ENCODE measurements at regions not wholly inside any gene's neighbourhood (a gene's known extent, or its start where the extent isn't known, plus 50 kb on each side); places are given as distances from the start of the nearest gene placed in this dataset.

DNA sequence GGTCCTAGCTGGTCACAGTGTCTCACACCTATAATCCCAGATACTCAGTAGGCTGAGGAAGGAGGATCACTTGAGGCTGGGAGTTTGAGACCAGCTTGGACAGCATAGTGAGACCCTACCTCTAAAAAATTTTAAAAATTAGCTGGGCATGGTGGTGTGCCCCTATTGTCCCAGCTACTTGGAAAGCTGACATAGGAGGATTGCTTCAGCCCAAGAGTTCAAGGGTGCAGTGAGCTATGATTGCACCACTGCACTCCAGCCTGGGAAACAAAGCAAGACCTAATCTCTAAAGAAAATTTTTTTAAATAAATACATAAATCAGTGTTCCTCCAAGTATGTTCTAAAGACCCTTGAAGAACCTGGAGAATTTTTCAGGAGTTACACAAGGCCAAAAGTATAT lies 50.6 kb upstream of the GNAO1 start:
- DNase-seq (ENCODE audit: low read depth in 3 of 3) = no peak

- DNase-seq (ENCODE audit: low read depth in 3 of 3) = no peak
These were observed 54.0 kb upstream of the GNAO1 start for GRCh38 chr16:56137269-56137668.

GRCh38 chr16:56136256-56136655 lies 55.0 kb upstream of the GNAO1 start:
- no peak for DNase-seq (ENCODE audit: low read depth in 3 of 3)

- DNase-seq (ENCODE audit: low read depth in 3 of 3) = no peak
These were observed 56.5 kb upstream of the GNAO1 start for GRCh38 chr16:56134790-56135189.

DNA sequence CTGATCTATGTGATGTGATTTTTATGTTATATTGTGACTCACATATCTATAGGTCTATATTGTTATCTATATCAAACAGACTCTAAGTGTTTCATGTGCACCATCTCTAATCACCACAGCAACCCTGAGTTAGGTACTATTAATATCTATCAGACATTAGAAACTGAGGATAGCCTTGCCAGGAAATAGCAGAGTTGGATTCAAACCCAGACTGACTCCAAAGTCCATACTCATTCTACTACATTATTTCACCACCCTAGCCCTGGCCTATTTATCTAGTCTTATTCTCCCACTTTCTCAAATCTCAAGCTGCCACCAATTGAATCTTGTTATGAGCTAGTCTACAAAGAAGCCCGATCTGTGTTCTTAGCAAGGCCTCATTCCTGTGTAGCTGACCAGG lies 65.4 kb upstream of the GNAO1 start:
- no peak for DNase-seq (ENCODE audit: low read depth in 3 of 3)

DNA sequence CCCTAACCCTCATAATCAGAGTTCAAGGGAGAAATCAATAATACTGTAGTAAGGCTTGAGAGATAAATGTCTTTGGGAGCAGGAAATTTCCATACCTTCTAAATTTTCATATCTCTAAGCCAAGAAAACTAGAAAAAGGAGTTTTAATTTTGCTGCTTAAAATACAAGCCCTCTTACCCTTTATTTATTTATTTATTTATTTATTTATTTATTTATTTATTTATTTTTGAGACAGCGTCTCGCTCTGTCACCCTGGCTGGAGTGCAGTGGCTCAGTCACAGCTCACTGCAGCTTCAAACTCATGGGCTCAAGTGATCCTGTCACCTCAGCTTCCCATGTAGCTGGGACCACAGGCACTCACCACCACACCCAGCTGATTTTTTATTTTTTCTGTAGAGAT lies 69.0 kb upstream of the GNAO1 start:
- DNase-seq (ENCODE audit: low read depth in 3 of 3) = no peak

DNA sequence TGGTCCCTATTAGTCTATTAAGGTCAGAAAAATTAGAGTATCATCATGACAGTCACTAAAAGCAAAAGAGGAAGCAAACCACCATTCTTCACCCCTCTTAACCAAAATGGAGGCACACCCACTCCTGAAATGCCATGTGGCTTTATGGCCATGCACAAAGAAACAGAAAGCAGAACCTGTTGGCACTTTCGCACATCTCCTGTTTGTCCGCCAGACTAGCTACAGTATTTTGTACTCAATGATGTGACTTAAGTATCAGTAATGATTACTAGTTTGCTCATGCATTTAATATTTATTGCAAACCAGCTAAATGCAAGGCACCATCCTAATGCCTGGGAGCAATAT lies 70.2 kb upstream of the GNAO1 start:
- DNase-seq (ENCODE audit: low read depth in 3 of 3) = no peak

DNA sequence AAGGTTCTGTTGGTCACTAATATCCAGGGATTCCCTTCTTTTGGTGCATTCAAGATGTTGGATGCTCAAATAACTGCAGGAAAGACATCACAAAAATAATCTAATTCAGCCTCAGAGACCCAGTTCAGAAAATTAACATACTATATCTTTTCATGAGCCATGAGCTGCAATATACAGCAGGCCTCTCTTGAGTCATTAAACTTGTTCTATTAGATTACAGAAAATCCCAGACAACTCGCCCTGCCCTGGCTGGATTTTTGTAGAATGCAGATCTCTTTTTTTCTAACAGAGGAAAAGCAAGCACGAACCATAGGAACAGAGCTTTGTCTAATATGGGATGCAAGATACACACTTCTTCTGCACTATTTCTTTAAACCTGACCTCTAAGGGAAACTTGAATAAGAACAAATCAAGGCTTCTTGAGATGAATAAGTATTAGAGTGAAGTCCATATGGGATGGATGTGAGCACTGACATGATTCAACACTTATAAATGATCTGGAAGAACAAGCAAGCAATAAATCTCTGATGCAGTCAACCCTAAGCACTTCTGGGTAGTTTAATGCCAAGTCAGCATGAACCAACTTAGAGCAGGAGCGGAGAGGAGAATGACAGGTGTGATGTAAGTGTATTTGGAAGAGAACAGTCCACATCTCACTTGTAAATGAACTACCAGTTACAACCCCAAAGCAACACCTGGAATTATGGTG lies 70.7 kb upstream of the GNAO1 start:
- DNase-seq (ENCODE audit: low read depth in 3 of 3) = no peak

DNA sequence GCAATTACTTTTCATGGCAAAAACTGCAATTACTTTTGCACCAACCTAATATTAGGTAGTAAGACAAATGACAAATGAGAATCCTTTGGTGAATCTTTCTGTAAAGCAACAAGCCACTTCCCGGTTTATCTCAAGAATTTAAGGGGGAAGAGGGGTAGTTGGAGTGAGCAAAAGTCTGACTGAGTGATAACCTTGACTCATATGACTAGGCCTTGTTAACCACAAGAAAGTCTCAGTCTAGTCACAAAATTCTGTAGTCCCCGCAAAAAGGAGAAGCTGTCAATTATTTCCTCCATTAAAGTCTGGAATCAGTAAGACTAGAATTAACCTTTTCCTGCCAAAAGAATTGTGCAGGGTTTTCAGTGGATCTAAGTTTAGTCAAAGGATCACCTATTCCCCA lies 72.2 kb upstream of the GNAO1 start:
- no peak for DNase-seq (ENCODE audit: low read depth in 3 of 3)

DNA sequence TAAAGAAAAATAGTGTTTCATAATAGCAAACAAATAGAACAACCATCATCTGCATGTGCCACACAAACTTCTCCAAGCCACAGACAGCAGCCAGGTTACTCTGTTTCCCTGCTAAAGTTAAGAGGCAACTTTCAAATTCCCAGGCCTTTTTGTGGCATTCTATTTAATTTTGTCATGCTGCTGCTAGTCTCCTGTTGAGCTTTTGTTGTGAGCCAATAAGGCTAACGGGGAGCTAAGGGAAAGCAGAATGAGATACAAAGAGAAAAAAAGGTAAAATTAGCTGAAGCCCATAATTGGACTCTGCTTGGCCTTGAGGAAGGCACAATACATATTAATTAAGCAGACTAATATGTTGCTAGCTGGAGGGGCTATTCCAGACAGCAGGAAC lies 74.7 kb upstream of the GNAO1 start:
- DNase-seq (ENCODE audit: low read depth in 3 of 3) = no peak

DNA sequence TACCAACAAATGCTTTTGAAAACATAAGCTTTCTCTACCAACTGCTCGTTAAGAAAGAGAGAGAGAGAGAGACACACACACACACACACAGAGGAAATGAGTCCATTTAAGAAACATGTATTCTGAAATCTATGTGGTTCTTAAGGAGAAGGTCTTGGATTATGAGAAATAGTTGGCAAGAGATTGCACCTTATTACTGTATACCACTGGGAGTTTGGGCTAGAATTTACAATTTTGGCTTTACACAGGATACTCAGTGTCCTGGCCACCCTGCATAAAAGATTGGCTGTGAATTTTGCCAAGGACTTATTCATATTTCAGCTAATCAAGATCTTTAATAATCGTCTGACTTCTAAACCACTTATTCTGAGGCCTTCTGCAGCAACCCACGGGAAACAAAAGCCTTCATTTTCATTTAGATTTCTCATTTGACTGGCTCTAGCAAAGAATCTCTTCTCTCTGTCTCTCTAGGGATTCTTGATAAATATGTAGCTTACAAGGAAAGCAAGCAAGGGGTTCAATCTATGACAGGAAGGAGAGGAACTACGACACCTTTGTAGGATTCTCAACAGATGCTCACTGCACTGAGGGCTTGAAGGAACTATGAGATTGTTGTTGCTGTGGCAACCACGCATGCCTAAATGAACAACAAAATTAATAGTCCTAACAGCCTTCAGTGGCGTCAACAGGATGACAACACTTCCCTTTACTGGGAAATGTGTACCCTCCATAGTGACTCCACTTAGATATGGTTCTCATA lies 75.3 kb upstream of the GNAO1 start:
- no peak for DNase-seq (ENCODE audit: low read depth in 3 of 3)

- DNase-seq (ENCODE audit: low read depth in 3 of 3) = no peak
These were observed 78.1 kb upstream of the GNAO1 start for GRCh38 chr16:56113223-56113622.

DNA sequence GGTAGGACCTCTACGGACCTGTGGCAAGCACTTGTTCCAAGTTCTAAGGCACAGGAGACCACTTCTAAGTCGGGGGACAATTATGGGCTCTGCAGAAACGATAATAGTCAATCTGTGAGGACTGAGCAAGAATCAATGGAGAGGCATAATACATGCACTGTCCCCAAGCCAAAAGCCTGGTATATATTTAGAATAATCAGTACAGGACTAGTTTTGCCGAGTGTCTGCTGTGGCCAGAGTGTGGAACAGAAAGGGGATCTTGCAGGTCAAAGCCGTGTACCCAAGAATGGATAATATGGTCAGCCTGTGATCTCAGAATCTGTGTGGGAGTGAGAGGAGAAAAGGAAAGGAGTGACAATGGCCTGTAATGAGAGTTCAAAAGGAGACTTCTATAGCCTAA lies 80.2 kb upstream of the GNAO1 start:
- DNase-seq (ENCODE audit: low read depth in 3 of 3) = no peak

GRCh38 chr16:56109994-56110393 lies 81.3 kb upstream of the GNAO1 start:
- no peak for DNase-seq (ENCODE audit: low read depth in 3 of 3)

- no peak for DNase-seq (ENCODE audit: low read depth in 3 of 3)
These were observed 82.1 kb upstream of the GNAO1 start for GRCh38 chr16:56109205-56109604.

DNA sequence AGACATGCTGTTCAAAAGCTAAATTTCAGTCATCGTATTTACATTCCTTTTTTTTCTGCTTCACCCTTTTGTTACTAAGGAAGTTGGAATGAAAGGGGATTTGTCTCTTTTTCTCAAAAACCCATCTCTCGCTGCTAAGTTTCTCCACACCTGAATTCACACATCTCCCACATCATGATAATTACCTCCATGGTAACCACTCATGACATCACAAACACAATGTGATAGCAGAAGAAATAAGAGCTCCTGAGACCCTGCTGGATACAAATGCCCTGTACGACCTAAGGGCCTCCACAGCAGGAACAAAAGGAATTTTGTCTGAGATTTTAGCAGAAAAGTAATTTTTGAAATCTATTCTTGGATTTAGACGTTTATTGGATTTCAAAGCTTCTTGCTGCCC lies 82.6 kb upstream of the GNAO1 start:
- no peak for DNase-seq (ENCODE audit: low read depth in 3 of 3)

DNA sequence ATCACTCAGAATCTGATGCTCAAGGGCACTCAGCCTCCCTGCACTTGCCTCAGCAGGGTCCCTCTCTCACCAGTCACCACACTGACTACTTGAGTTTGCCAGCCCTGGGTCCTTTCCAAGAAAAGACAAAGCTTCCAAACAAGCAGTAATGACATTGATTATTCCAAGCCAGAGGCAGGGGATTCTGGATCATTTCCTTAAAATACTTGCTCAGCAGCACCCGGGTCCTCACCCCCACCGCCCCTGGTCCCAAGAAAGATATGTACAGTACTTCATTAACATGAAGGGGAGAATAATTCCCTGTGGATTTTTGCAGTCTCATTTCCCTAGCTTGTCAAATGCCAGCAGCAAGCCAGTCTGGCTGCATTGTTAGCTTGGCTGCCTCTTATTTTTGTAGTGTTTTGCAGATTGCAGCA lies 83.2 kb upstream of the GNAO1 start:
- DNase-seq (ENCODE audit: low read depth in 3 of 3) = no peak

GRCh38 chr16:56106527-56106926 lies 84.8 kb upstream of the GNAO1 start:
- no peak for DNase-seq (ENCODE audit: low read depth in 3 of 3)

GRCh38 chr16:56102906-56103305 lies 88.4 kb upstream of the GNAO1 start:
- no peak for DNase-seq (ENCODE audit: low read depth in 3 of 3)

DNA sequence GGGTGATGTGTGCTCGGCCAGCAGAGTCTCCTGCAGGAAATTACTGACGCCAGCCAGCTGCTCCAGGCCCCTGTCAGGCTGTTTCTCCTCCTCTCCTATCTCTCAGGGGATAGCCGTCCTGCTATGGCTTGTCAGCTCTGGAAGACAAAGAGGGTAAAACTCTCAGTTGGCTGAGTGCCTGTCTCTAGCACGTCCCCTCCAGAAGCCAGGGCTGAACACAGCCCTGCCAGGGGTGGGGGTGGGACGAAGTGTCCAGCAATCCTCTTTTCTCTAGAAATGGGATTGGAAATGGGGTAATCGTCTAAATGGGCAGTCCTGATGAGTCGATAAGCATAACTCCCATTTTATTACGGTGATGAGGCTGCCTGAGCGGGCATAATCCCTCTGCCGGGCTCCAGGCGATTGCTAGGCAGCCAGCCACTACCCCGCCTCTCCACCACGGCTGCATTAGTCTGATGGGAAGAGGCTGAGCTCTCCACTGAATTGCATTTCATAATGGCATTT lies 89.1 kb upstream of the GNAO1 start:
- DNase-seq (ENCODE audit: low read depth in 3 of 3) = no peak

GRCh38 chr16:56101480-56101879 lies 89.8 kb upstream of the GNAO1 start:
- no peak for DNase-seq (ENCODE audit: low read depth in 3 of 3)

GRCh38 chr16:56097306-56097705 lies 94.0 kb upstream of the GNAO1 start:
- DNase-seq (ENCODE audit: low read depth in 3 of 3) = no peak

GRCh38 chr16:56094231-56094630 lies 97.1 kb upstream of the GNAO1 start:
- DNase-seq (ENCODE audit: low read depth in 3 of 3) = no peak

GRCh38 chr16:56093055-56093454 lies 98.2 kb upstream of the GNAO1 start:
- no peak for DNase-seq (ENCODE audit: low read depth in 3 of 3)
